Fibroblast of skin of abdomen (primary cell): ENCODE measurements at regions not wholly inside any gene's neighbourhood (a gene's known extent, or its start where the extent isn't known, plus 50 kb on each side); places are given as distances from the start of the nearest gene placed in this dataset.

Source experiments
- DNase-seq: peaks from one replicate; pipeline ENCODE4 v3.0.0-alpha.2; 2013

GRCh38 chr16:86984343-86984742 is 332.8 kb downstream of the C16orf95 start:
- DNase-seq: no peak

- DNase-seq: peak; percentile 47
Observed at GRCh38 chr16:86984991-86985647, 332.1 kb downstream of the C16orf95 start.

- no peak for DNase-seq
Observed at GRCh38 chr16:86985648-86986015, 331.6 kb downstream of the C16orf95 start.

- DNase-seq: no peak
Observed at GRCh38 chr16:86986136-86986535, 331.1 kb downstream of the C16orf95 start.

- no peak for DNase-seq
Observed at GRCh38 chr16:86986809-86987487, 330.2 kb downstream of the C16orf95 start.

- DNase-seq: no peak
Observed at GRCh38 chr16:86987746-86988670, 329.2 kb downstream of the C16orf95 start.

- DNase-seq: no peak
Observed at GRCh38 chr16:86988920-86989696, 328.1 kb downstream of the C16orf95 start.

GRCh38 chr16:86990451-86990850 is 326.7 kb downstream of the C16orf95 start:
- DNase-seq: no peak

GRCh38 chr16:86991679-86992078 is 325.5 kb downstream of the C16orf95 start:
- peak; percentile 61 for DNase-seq

- no peak for DNase-seq
Observed at GRCh38 chr16:86992587-86992986, 324.6 kb downstream of the C16orf95 start.

GRCh38 chr16:86993426-86994110 is 323.6 kb downstream of the C16orf95 start:
- DNase-seq: no peak

- no peak for DNase-seq
Observed at GRCh38 chr16:86994215-86994614, 323.0 kb downstream of the C16orf95 start.

- peak; percentile 94 for DNase-seq
Observed at GRCh38 chr16:86994651-86995171, 322.5 kb downstream of the C16orf95 start.

- no peak for DNase-seq
Observed at GRCh38 chr16:86995456-86995855, 321.7 kb downstream of the C16orf95 start.

GRCh38 chr16:86996081-86996480 is 321.1 kb downstream of the C16orf95 start:
- no peak for DNase-seq

GRCh38 chr16:86997058-86997457 is 320.1 kb downstream of the C16orf95 start:
- DNase-seq: no peak

- no peak for DNase-seq
Observed at GRCh38 chr16:86998196-86999001, 318.8 kb downstream of the C16orf95 start.

- no peak for DNase-seq
Observed at GRCh38 chr16:87000001-87000400, 317.2 kb downstream of the C16orf95 start.

- DNase-seq: peak; percentile 58
Observed at GRCh38 chr16:87002717-87003413, 314.3 kb downstream of the C16orf95 start.

- DNase-seq: no peak
Observed at GRCh38 chr16:87003414-87003755, 313.8 kb downstream of the C16orf95 start.
